ENCODE measurements at regions not wholly inside any gene's neighbourhood (a gene's known extent, or its start where the extent isn't known, plus 50 kb on each side); places are given as distances from the start of the nearest gene placed in this dataset.

DNA sequence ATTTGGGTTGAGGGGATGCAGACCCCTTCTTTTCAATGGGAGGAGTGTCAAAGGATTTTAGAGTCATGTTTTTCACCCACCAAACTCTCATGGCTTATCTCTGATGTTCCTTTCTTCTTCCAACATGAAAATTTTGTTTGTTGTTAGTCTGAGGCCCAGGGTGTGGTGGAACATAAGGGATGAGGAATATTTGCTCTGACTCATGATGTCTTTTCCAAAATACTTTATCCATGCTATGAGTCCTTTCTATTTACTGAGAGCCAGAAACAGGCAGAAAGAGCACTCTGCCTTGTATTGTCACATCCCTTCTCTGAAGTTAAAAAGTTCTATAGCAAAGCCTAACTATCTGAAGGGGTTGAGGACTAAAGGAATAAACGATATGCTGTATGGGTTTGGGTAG, 61.6 kb upstream of the GYPA start:
- no peaks in the 10 kb centered on the region for H3K27me3 ChIP-seq
- H3K27ac ChIP-seq = no peak overlapping the region
- intact Hi-C loops (cut with DNase I; ENCODE audit: low total_unique reads) = no loop called here
- peaks cover 0 to 2% (median under 1%) of the 10 kb centered on the region in 4 donors for H3K9me3 ChIP-seq
- DNase-seq = no peak
- no peaks in the 10 kb centered on the region for H3K4me1 ChIP-seq
- H3K36me3 ChIP-seq = no peaks in the 10 kb centered on the region
- WGBS, 5 donors = 0 to 90% (median 64%) methylated on average over 1 of the region's 1 CpG
- TF ChIP-seq POLR2AphosphoS5 (IDR thresholded peaks at IDR 0.05) = no peak
- TF ChIP-seq, protein P1, sequence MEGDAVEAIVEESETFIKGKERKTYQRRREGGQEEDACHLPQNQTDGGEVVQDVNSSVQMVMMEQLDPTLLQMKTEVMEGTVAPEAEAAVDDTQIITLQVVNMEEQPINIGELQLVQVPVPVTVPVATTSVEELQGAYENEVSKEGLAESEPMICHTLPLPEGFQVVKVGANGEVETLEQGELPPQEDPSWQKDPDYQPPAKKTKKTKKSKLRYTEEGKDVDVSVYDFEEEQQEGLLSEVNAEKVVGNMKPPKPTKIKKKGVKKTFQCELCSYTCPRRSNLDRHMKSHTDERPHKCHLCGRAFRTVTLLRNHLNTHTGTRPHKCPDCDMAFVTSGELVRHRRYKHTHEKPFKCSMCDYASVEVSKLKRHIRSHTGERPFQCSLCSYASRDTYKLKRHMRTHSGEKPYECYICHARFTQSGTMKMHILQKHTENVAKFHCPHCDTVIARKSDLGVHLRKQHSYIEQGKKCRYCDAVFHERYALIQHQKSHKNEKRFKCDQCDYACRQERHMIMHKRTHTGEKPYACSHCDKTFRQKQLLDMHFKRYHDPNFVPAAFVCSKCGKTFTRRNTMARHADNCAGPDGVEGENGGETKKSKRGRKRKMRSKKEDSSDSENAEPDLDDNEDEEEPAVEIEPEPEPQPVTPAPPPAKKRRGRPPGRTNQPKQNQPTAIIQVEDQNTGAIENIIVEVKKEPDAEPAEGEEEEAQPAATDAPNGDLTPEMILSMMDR (IDR thresholded peaks at IDR 0.05) = no peak
- no peak overlapping the region for H3K4me3 ChIP-seq

- Histone ChIP-seq H3K27me3 (no peaks in the 10 kb centered on the region), H3K36me3 (no peaks in the 10 kb centered on the region), H3K27ac (no peak overlapping the region), H3K9me3 (no peaks in the 10 kb centered on the region), H3K4me3 (no peak overlapping the region), H3K4me1 (no peaks in the 10 kb centered on the region)
- intact Hi-C loops (cut with DNase I; ENCODE audit: low total_unique reads) = no loop called here
- TF ChIP-seq POLR2AphosphoS5 (IDR thresholded peaks at IDR 0.05) (no peak), EP300 (IDR thresholded peaks at IDR 0.05) (no peak), POLR2A (IDR thresholded peaks at IDR 0.05) (no peak)
- TF ChIP-seq, protein P1 (IDR thresholded peaks at IDR 0.05) = no peak
- 73 to 86% (median 84%) methylated on average over 2 of the region's 2 CpGs for WGBS, 5 donors
- DNase-seq = no peak
These were observed 62.6 kb upstream of the GYPA start for GRCh38 chr4:144203155-144203554.

- Histone ChIP-seq H3K9me3 (no peaks in the 10 kb centered on the region), H3K27ac (no peak overlapping the region), H3K4me1 (no peaks in the 10 kb centered on the region), H3K36me3 (no peaks in the 10 kb centered on the region), H3K27me3 (no peaks in the 10 kb centered on the region), H3K4me3 (no peak overlapping the region)
- intact Hi-C loops (cut with DNase I; ENCODE audit: low total_unique reads) = no loop called here
- TF ChIP-seq EP300 (IDR thresholded peaks at IDR 0.05) (no peak), POLR2AphosphoS5 (IDR thresholded peaks at IDR 0.05) (no peak), POLR2A (IDR thresholded peaks at IDR 0.05) (no peak)
- TF ChIP-seq, protein P1 (IDR thresholded peaks at IDR 0.05) = no peak
- DNase-seq = no peak
These were observed 63.9 kb upstream of the GYPA start for GRCh38 chr4:144204431-144204830.

GRCh38 chr4:144206711-144207110, 66.2 kb upstream of the GYPA start:
- Histone ChIP-seq H3K27me3 (no peaks in the 10 kb centered on the region), H3K4me1 (no peaks in the 10 kb centered on the region), H3K9me3 (no peaks in the 10 kb centered on the region), H3K4me3 (no peak overlapping the region), H3K27ac (no peak overlapping the region), H3K36me3 (no peaks in the 10 kb centered on the region)
- no peak for DNase-seq
- TF ChIP-seq EP300 (IDR thresholded peaks at IDR 0.05) (no peak), POLR2A (IDR thresholded peaks at IDR 0.05) (no peak), POLR2AphosphoS5 (IDR thresholded peaks at IDR 0.05) (no peak)
- TF ChIP-seq, protein P1 (IDR thresholded peaks at IDR 0.05) = no peak
- WGBS, 5 donors = 62 to 76% (median 72%) methylated on average over 1 of the region's 1 CpG
- intact Hi-C loops (cut with DNase I; ENCODE audit: low total_unique reads) = no loop called here

DNA sequence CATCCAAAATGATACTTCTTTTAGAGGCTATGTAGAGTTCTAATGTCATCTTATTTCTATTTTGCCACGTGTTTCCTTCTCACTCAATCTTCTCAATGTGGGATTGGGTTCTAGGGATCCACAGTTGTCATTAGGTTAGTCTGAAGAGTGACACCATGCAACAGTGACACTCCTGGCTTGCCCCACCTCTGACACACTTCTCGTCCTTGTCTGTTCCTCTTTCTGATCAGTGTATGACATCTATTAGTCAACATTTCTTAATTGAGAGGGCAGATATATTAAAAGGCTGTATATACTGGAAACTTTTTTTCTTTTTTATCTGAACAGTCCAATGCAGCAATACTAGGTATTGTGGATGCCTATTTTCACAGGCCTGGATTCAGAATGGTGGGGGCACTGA, 67.6 kb upstream of the GYPA start:
- H3K9me3 ChIP-seq = no peaks in the 10 kb centered on the region
- 68 to 76% (median 72%) methylated on average over 2 of the region's 2 CpGs for WGBS, 5 donors
- no peak overlapping the region for H3K27ac ChIP-seq
- H3K27me3 ChIP-seq = no peaks in the 10 kb centered on the region
- DNase-seq = no peak
- no peak for TF ChIP-seq POLR2A (IDR thresholded peaks at IDR 0.05)
- no peak for TF ChIP-seq EP300 (IDR thresholded peaks at IDR 0.05)
- no peak for TF ChIP-seq POLR2AphosphoS5 (IDR thresholded peaks at IDR 0.05)
- TF ChIP-seq, protein P1 (IDR thresholded peaks at IDR 0.05) = no peak
- no peaks in the 10 kb centered on the region for H3K36me3 ChIP-seq
- intact Hi-C loops (cut with DNase I; ENCODE audit: low total_unique reads) = no loop called here
- no peaks in the 10 kb centered on the region for H3K4me1 ChIP-seq
- no peak overlapping the region for H3K4me3 ChIP-seq
